Loucy (cell line): ENCODE measurements at regions not wholly inside any gene's neighbourhood (a gene's known extent, or its start where the extent isn't known, plus 50 kb on each side); places are given as distances from the start of the nearest gene placed in this dataset.

ENCODE experiments used
- CTCF ChIP-seq: fragments of 200-600 bp; sonication (generic); conservative IDR thresholded peaks from 2 replicates; pipeline ENCODE4 v1.5.1; 2014; ENCODE audit warnings: mild to moderate bottlenecking, antibody characterized with exemption, low read length
- EZH2phosphoT487 ChIP-seq: fragments of 200-600 bp; IDR thresholded peaks from 2 replicates; pipeline ENCODE4 v1.6.1; 2018; ENCODE audit warnings: antibody characterized with exemption, mild to moderate bottlenecking, moderate library complexity, borderline replicate concordance

DNA sequence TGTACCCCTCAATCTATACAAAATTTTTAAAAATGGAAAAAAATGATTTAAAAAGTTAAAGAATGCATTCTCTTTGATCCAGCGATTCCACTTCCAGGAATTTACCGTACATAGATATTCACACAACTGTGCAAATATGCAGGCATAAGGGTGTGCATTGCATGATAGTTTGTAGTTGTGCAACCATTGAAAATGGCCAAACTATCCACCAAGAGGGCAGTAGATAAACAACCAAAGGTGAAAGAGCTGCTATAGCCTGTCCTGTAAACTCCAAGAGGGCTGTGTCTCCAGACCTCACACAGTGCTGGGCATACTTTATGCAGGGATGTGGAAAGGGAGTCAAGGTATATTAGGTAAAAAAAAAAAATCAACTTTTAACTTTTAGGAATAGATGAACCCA lies 116.5 kb upstream of the NEDD4L start:
- TF ChIP-seq CTCF (no peak), EZH2phosphoT487 (no peak)
